ENCODE measurements at regions not wholly inside any gene's neighbourhood (a gene's known extent, or its start where the extent isn't known, plus 50 kb on each side); places are given as distances from the start of the nearest gene placed in this dataset.

DNA sequence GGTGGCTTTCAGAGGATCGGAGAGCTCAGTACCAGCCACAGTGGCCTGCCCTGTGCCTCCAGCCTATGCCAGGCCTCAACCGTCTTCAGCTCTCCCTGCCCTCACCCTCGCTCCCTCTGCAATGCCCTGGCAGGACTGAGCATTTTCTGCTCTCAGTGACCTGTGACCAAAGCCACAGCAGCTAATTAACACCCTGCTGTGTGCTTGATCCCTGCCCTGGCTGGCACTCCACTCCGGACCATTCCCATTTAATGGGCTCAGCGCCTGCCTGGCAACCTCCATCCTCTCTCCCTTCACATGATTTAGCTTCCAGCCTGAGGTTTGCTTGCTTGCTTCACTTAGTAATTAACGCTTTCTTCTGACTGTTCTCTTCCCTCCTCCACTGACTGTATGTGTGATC is 287.5 kb downstream of the LRFN2 start:
- H3K9me3 Mint-ChIP-seq: peaks cover 2% of the 10 kb centered on the region
- no peak for DNase-seq
- POLR2A ChIA-PET: no interaction called here

DNA sequence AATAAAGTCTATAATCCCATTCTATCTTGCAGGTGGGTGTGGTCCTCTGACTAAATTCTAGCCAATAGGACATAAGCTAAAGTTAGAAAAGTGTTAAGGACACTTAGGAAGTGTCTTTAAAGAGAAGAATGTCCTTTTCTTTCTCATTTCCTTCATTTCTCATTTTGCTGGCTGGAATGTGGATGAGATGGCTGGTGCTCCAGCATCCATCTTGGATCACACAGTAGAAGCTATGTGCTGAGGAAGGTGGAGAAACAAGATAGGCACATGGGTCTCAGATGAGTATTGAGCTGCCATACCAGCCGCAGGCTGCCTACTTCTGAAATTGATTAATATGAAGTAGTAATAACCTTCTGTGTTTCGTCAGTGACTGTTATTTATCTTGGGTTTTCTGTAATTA is 289.0 kb downstream of the LRFN2 start:
- CTCF ChIA-PET: no interaction called here
- POLR2A ChIA-PET: no interaction called here

More for the DNA sequence above, 287.5 kb downstream of the LRFN2 start:
- H3K27me3 Mint-ChIP-seq: no peaks in the 10 kb centered on the region
- H3K4me3 Mint-ChIP-seq: no peak overlapping the region
- no peaks in the 10 kb centered on the region for H3K36me3 Mint-ChIP-seq (ENCODE audit: low read depth)
- CTCF ChIA-PET: interaction anchor here (1.4 kb wide), 1 partner anchor 10 kb away, joined by 5 read pairs; no protein-coding TSS in a partner anchor
- H3K4me1 Mint-ChIP-seq: no peaks in the 10 kb centered on the region
- no peak overlapping the region for H3K27ac Mint-ChIP-seq

DNA sequence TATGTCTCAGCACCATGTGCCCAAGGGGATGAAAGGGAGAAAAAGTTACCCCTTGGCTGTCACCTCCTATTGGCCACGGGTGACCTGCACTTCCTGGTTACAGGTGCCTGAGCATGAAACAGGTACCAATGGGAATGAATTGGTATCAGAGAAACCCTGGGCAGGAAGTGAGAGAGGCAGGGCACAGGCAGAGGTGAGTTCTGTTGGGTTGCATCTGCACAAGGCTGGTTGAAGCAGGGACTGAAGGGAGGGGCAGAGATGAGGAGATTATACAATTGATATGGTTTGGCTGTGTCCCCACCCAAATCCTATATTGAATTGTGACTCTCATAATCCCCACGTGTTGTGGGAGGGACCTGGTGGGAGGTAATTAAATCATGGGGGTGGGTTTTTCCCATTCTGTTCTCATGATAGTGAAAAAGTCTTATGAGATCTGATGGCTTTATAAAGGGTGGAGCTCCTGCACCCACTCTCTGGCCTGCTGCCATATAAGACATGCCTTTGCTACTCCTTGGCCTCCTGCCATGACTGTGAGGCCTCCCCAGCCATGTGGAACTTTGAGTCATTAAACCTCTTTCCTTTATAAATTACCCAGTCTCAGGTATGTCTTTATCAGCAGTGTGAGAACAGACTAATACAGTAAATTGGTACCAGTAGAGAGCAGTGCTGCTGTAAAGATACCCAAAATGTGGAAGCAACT is 291.8 kb downstream of the LRFN2 start:
- H3K27me3 Mint-ChIP-seq: no peaks in the 10 kb centered on the region
- H3K4me1 Mint-ChIP-seq: no peaks in the 10 kb centered on the region
- DNase-seq: no peak
- H3K27ac Mint-ChIP-seq: no peak overlapping the region
- ChIA-PET POLR2A (no interaction called here), CTCF (no interaction called here)
- H3K36me3 Mint-ChIP-seq (ENCODE audit: low read depth): no peaks in the 10 kb centered on the region
- H3K9me3 Mint-ChIP-seq: peaks cover 2% of the 10 kb centered on the region
- H3K4me3 Mint-ChIP-seq: no peak overlapping the region

More for the DNA sequence above, 289.0 kb downstream of the LRFN2 start:
- Mint-ChIP-seq H3K36me3 (ENCODE audit: low read depth) (no peaks in the 10 kb centered on the region), H3K9me3 (peaks cover 2% of the 10 kb centered on the region), H3K4me3 (no peak overlapping the region), H3K4me1 (no peaks in the 10 kb centered on the region), H3K27me3 (no peaks in the 10 kb centered on the region), H3K27ac (no peak overlapping the region)
- no peak for DNase-seq

DNA sequence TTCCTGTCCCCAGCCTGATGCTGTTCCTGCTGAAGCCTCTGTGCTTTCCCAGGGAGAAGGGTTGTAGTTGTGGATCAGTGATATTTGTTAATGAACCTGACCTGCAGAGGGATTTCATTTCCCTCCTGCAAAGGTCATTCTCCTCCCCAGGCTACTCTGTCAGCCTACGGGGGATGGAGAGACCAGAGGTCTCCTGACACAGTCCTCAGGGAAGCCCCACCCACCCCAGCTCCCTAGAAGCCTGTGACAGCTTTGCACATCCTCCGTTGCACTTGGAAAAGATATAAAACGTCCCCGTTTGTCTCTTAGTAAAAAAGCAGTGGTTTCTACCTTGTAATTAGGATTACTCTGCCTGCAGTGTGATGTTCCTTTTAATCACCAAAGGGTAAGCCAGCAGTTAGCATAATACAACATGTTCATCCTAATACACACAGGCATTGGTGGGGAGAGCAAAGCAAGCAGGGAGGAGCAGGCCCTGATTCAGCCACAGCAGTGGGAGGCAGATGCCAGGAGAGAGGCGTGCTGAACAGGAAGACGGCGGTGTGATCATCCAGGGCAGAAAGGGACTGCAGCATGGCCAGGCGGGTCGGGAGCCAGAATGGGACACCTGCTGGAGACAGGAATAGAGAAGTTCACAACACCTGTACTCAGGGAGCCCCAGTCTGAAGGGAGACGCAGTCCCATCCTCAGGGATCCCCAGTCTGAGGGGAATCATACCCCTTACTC is 293.5 kb downstream of the LRFN2 start:
- ChIA-PET CTCF (no interaction called here), POLR2A (no interaction called here)
- H3K36me3 Mint-ChIP-seq (ENCODE audit: low read depth): no peaks in the 10 kb centered on the region
- H3K27me3 Mint-ChIP-seq: no peaks in the 10 kb centered on the region
- no peak for DNase-seq
- no peak overlapping the region for H3K4me3 Mint-ChIP-seq
- H3K27ac Mint-ChIP-seq: no peak overlapping the region
- peaks cover 2% of the 10 kb centered on the region for H3K9me3 Mint-ChIP-seq
- H3K4me1 Mint-ChIP-seq: no peaks in the 10 kb centered on the region

DNA sequence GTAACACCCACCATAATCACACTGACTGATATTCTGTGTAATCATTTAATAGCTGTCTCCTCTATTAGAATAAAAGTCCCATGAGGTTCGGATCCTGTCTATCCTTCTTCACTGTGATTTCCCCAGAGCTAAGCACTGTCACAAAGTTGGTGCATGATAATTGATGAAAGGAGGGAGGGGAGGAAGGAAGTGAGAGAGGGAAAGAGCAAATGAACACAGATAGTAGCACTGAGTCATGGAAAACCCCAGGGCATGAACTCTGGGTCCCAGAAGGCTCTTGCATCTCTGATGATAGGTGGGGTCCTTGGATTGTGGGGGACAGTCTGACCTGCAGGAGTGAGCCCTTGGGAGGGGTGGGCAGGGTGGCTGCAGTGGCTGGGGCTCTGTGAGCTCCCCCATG is 294.1 kb downstream of the LRFN2 start:
- H3K27me3 Mint-ChIP-seq: no peaks in the 10 kb centered on the region
- no peak overlapping the region for H3K4me3 Mint-ChIP-seq
- ChIA-PET POLR2A (no interaction called here), CTCF (no interaction called here)
- no peak for DNase-seq
- H3K9me3 Mint-ChIP-seq: no peaks in the 10 kb centered on the region
- H3K27ac Mint-ChIP-seq: no peak overlapping the region
- H3K4me1 Mint-ChIP-seq: no peaks in the 10 kb centered on the region
- no peaks in the 10 kb centered on the region for H3K36me3 Mint-ChIP-seq (ENCODE audit: low read depth)

DNA sequence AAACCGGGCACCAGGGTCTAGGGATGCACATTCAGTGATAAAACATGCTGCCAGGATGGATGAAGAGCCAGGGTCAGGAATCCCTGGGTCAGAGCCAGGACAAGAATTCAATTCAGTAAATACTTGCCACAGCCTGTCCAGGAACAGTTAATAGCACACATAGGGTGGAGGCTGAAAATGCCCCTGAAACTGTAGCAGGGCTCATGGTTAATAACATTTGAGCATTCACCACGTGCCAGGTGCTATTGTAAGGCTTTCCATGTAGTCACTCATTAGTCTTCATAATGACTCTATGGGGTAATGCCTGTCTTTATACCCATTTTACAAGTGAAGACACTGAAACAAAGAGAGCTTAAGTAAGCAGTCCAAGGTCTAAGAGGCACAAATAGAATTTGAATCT is 296.3 kb downstream of the LRFN2 start:
- DNase-seq: no peak
- Mint-ChIP-seq H3K36me3 (ENCODE audit: low read depth) (no peaks in the 10 kb centered on the region), H3K9me3 (no peaks in the 10 kb centered on the region), H3K4me3 (no peak overlapping the region), H3K4me1 (no peaks in the 10 kb centered on the region), H3K27me3 (peaks cover 8% of the 10 kb centered on the region), H3K27ac (no peak overlapping the region)
- ChIA-PET CTCF (no interaction called here), POLR2A (no interaction called here)

DNA sequence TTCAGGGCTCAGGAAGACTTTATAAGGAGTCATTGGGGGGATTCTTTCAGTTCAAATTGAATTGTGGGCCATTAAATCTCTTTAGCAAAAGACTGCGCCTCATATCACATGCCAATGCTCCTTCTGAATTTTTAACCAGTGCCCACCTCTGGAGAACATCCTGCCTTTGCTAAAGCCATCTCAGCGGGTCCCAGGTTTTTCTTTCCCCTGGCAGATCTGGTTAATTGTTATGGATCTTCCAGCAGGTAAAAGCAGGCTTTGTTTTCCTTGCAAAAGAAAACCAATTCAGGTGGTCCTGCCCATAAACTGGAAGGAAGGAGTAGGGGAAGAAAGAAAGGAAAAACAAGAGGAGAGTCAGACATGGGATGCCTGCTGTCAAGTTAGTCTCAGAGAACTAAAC is 298.2 kb downstream of the LRFN2 start:
- H3K36me3 Mint-ChIP-seq (ENCODE audit: low read depth): no peaks in the 10 kb centered on the region
- no peak for DNase-seq
- H3K27me3 Mint-ChIP-seq: peaks cover 15% of the 10 kb centered on the region
- H3K27ac Mint-ChIP-seq: no peak overlapping the region
- H3K4me3 Mint-ChIP-seq: no peak overlapping the region
- ChIA-PET POLR2A (no interaction called here), CTCF (no interaction called here)
- H3K4me1 Mint-ChIP-seq: no peaks in the 10 kb centered on the region
- no peaks in the 10 kb centered on the region for H3K9me3 Mint-ChIP-seq

DNA sequence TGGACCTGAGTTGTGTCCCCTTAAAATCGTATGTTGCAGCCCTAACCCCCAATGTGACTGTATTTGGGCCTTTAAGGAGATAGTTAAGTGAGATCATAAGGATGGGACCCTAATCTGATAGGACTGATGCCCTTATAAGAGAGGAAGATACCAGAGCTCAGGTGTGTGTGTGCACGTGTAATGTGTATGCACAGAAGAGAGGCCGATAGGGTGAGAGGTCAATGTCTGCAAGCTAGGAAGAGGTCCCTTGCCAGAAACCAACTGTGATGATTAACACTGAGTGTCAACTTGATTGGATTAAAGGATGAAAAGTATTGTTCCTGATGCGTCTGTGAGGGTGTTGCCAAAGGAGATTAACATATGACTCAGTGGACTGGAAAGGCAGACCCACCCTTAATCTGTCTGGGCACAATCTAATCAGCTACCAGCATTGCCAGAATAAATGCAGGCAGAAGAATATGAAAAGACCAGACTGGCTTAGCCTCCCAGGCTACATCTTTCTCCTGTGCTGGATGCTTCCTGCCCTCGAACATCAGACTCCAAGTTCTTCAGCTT is 299.8 kb downstream of the LRFN2 start:
- Mint-ChIP-seq H3K4me3 (no peak overlapping the region), H3K27ac (no peak overlapping the region), H3K36me3 (ENCODE audit: low read depth) (no peaks in the 10 kb centered on the region), H3K27me3 (peaks cover 15% of the 10 kb centered on the region), H3K4me1 (no peaks in the 10 kb centered on the region), H3K9me3 (no peaks in the 10 kb centered on the region)
- DNase-seq: no peak
- CTCF ChIA-PET: no interaction called here
- POLR2A ChIA-PET: no interaction called here

DNA sequence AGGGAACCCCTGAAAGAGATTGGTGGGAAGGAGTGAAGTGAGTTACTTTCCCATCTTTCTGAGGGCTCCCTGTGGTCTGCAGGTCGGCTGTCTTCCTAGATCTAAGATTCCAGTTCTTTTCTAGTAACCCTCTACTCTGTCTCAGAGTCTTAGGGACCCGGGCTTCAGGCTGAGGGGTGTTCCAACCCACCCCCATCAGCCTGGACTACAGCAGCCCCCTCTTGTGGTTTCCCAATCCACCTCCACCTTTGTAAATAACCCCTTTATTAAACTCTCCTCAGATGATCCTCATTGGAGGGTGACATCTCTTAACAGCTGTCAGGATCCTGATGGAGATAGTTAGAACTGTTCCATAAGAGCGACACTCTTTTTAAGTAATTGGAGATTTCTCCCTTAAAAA is 300.4 kb downstream of the LRFN2 start:
- POLR2A ChIA-PET: no interaction called here
- H3K4me3 Mint-ChIP-seq: no peak overlapping the region
- H3K36me3 Mint-ChIP-seq (ENCODE audit: low read depth): no peaks in the 10 kb centered on the region
- peaks cover 15% of the 10 kb centered on the region for H3K27me3 Mint-ChIP-seq
- DNase-seq: no peak
- H3K9me3 Mint-ChIP-seq: no peaks in the 10 kb centered on the region
- H3K4me1 Mint-ChIP-seq: no peaks in the 10 kb centered on the region
- CTCF ChIA-PET: no interaction called here
- H3K27ac Mint-ChIP-seq: no peak overlapping the region

DNA sequence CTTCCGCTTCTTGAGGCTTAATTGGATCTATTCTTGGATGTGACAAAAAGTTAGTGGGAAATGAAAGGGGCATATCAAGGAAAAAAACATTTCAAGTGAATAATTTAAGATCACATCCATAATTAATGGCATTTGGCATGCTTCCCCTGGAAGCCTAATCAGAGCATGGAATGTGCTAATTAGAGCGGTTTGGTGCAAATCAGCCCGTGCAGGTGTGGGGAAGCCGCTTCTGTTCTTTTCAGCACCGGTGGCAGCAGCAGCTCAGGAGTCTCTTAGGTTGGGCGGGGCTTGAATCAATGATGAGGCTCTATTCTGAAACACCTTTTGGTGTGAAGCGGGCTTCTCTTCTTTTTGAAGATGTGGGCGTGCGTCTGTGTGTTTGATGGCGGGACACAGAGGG is 301.2 kb downstream of the LRFN2 start:
- CTCF ChIA-PET: no interaction called here
- Mint-ChIP-seq H3K9me3 (no peaks in the 10 kb centered on the region), H3K4me1 (no peaks in the 10 kb centered on the region), H3K36me3 (ENCODE audit: low read depth) (no peaks in the 10 kb centered on the region), H3K4me3 (no peak overlapping the region), H3K27ac (no peak overlapping the region), H3K27me3 (peaks cover 15% of the 10 kb centered on the region)
- DNase-seq: no peak
- POLR2A ChIA-PET: no interaction called here

DNA sequence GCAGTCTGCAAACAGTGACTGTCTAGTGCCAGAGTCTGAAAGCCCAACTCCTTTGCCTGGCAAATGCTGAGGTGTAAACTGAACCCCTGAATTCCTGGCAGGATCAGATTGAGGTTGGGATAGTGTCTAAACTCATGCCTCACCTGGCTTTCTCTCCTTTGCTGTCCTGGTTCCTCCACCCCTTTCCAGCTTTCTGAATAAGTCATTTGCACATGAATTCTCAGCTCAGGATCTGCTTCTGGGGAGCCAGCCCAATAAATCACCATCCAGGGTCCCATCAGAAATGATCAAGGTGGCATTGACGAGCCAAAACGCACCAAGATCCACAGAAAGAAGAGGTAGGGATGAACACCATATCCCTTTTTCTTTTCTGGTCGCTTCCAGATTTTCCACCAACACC is 301.6 kb downstream of the LRFN2 start:
- H3K27me3 Mint-ChIP-seq: peaks cover 15% of the 10 kb centered on the region
- no peaks in the 10 kb centered on the region for H3K4me1 Mint-ChIP-seq
- no peaks in the 10 kb centered on the region for H3K36me3 Mint-ChIP-seq (ENCODE audit: low read depth)
- no peak overlapping the region for H3K4me3 Mint-ChIP-seq
- POLR2A ChIA-PET: no interaction called here
- H3K27ac Mint-ChIP-seq: no peak overlapping the region
- no peaks in the 10 kb centered on the region for H3K9me3 Mint-ChIP-seq
- CTCF ChIA-PET: no interaction called here
- no peak for DNase-seq

DNA sequence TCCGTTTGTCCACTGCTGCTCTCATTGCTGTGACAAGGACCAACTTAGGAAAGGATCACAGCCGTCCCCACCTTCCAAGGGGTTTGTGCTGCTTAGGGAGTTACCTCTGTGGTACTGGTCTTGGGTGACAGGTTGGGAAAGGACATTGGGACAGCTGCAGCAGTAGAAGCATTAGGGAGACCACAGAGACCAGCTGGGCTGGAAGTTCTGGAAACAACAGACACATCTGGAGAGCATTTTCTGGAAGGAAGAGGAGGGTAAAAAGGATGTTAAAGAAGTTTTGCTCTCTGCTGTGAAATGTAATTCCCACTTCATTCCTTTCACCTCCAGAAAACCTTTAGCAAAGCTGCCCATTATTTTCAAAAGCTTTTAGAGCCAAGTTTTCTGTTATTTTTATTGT is 304.2 kb downstream of the LRFN2 start:
- POLR2A ChIA-PET: no interaction called here
- DNase-seq: no peak
- Mint-ChIP-seq H3K27ac (no peak overlapping the region), H3K4me1 (no peaks in the 10 kb centered on the region), H3K4me3 (no peak overlapping the region), H3K36me3 (ENCODE audit: low read depth) (no peaks in the 10 kb centered on the region), H3K9me3 (no peaks in the 10 kb centered on the region), H3K27me3 (peaks cover 15% of the 10 kb centered on the region)
- CTCF ChIA-PET: no interaction called here

DNA sequence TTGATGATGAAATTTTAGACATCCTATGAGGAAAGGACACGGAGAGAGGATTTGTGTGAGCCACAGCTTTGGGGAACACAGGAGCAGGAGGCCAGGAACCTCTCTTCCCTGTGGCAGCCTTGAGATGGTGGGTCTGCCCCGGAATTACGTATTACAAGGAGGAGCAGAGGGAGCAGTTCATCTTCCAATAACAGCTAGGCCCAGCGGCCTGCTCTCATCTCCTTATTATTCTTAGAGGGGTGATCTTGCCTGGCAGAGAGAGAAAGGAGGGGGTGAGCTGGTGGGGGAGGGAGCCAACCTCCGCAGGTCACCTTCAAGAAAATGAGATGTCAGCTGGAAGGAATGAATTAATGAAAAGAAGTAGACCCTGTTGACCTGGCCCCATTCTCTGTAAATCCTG is 305.8 kb downstream of the LRFN2 start:
- Mint-ChIP-seq H3K36me3 (ENCODE audit: low read depth) (no peaks in the 10 kb centered on the region), H3K27ac (no peak overlapping the region), H3K4me3 (no peak overlapping the region), H3K27me3 (peaks cover 11% of the 10 kb centered on the region), H3K4me1 (no peaks in the 10 kb centered on the region), H3K9me3 (no peaks in the 10 kb centered on the region)
- DNase-seq: no peak
- POLR2A ChIA-PET: no interaction called here
- CTCF ChIA-PET: no interaction called here

DNA sequence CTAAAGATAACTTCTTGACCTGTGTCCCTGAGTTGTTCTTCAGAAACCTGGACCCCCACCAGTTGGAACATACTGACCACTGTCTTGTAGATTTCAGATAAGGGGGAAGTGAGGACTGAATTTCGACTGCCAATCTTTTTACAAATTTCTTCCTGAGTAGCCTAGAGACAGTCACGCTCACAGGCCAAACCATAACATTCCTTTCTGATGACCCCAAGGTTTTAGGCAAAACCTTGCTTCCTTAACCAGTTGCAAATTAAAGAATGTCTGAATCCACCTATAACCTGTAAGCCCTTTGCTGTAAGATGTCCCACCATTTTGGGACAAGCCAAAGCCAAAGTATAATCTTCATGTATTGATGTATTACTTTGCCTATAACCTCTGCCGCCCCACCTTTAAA is 306.9 kb downstream of the LRFN2 start:
- Mint-ChIP-seq H3K27ac (no peak overlapping the region), H3K27me3 (peaks cover 3% of the 10 kb centered on the region), H3K4me3 (no peak overlapping the region), H3K4me1 (no peaks in the 10 kb centered on the region), H3K36me3 (ENCODE audit: low read depth) (no peaks in the 10 kb centered on the region), H3K9me3 (no peaks in the 10 kb centered on the region)
- CTCF ChIA-PET: no interaction called here
- POLR2A ChIA-PET: no interaction called here
- DNase-seq: no peak
